Smooth muscle cell (in vitro differentiated cells): ENCODE measurements at regions not wholly inside any gene's neighbourhood (a gene's known extent, or its start where the extent isn't known, plus 50 kb on each side); places are given as distances from the start of the nearest gene placed in this dataset.

Experiments used
- DNase-seq: peaks from one replicate; lab custom pipeline; 2025; ENCODE audit not compliant: unreplicated experiment; lab: John Stamatoyannopoulos, UW
- H2AFZ ChIP-seq: fragments of 200-600 bp; sonication (generic); 2 replicates; pipeline ENCODE4 v1.6.0; 2016; ENCODE audit warnings: antibody characterized with exemption, low read depth, mild to moderate bottlenecking
- H3F3A ChIP-seq: fragments of 200-600 bp; sonication (generic); 2 replicates; pipeline ENCODE4 v1.6.0; 2017; ENCODE audit warnings: antibody characterized with exemption, low read depth
- H3K27ac ChIP-seq: fragments of 200-600 bp; sonication (generic); 2 replicates; pipeline ENCODE4 v1.5.1; 2016; ENCODE audit warnings: low read depth, mild to moderate bottlenecking
- H3K27me3 ChIP-seq: fragments of 200-600 bp; sonication (generic); 2 replicates; pipeline ENCODE4 v1.6.1; 2016; ENCODE audit warnings: low read depth, mild to moderate bottlenecking
- H3K36me3 ChIP-seq: fragments of 200-600 bp; sonication (generic); 2 replicates; pipeline ENCODE4 v1.5.1; 2016; ENCODE audit warnings: low read depth
- H3K4me1 ChIP-seq: fragments of 200-600 bp; sonication (generic); 2 replicates; pipeline ENCODE4 v1.5.1; 2016; ENCODE audit warnings: low read depth
- H3K4me2 ChIP-seq: fragments of 200-600 bp; sonication (generic); 2 replicates; pipeline ENCODE4 v1.6.0; 2016; ENCODE audit warnings: mild to moderate bottlenecking
- H3K4me3 ChIP-seq: fragments of 200-600 bp; sonication (generic); 2 replicates; pipeline ENCODE4 v1.5.1; 2016; ENCODE audit warnings: mild to moderate bottlenecking
- H3K79me2 ChIP-seq: fragments of 200-600 bp; sonication (generic); 2 replicates; pipeline ENCODE4 v1.6.0; 2016; ENCODE audit warnings: low read depth, mild to moderate bottlenecking
- H3K9ac ChIP-seq: fragments of 200-600 bp; sonication (generic); 2 replicates; pipeline ENCODE4 v1.6.0; 2016; ENCODE audit warnings: low read depth
- H3K9me3 ChIP-seq: fragments of 200-600 bp; sonication (generic); replicated peaks from 2 replicates; pipeline ENCODE4 v1.5.1; 2016; ENCODE audit warnings: low read depth
- H4K20me1 ChIP-seq: fragments of 200-600 bp; sonication (generic); 2 replicates; pipeline ENCODE4 v1.6.0; 2016; ENCODE audit warnings: low read depth
- WGBS: methylation state at CpG from one replicate; pipeline ENCODE4 v1.1.7; 2016; ENCODE audit warnings: low lambda C conversion rate; 5-methylcytosine and 5-hydroxymethylcytosine counted together
- TF ChIP-seq, protein P1 (sequence below): fragments of 200-600 bp; sonication (generic); IDR thresholded peaks from 2 replicates; pipeline ENCODE4 v1.5.1; 2017; ENCODE audit warnings: borderline replicate concordance, mild to moderate bottlenecking, antibody characterized with exemption; ENCODE audit not compliant: insufficient read depth, poor library complexity, severe bottlenecking

DNA sequence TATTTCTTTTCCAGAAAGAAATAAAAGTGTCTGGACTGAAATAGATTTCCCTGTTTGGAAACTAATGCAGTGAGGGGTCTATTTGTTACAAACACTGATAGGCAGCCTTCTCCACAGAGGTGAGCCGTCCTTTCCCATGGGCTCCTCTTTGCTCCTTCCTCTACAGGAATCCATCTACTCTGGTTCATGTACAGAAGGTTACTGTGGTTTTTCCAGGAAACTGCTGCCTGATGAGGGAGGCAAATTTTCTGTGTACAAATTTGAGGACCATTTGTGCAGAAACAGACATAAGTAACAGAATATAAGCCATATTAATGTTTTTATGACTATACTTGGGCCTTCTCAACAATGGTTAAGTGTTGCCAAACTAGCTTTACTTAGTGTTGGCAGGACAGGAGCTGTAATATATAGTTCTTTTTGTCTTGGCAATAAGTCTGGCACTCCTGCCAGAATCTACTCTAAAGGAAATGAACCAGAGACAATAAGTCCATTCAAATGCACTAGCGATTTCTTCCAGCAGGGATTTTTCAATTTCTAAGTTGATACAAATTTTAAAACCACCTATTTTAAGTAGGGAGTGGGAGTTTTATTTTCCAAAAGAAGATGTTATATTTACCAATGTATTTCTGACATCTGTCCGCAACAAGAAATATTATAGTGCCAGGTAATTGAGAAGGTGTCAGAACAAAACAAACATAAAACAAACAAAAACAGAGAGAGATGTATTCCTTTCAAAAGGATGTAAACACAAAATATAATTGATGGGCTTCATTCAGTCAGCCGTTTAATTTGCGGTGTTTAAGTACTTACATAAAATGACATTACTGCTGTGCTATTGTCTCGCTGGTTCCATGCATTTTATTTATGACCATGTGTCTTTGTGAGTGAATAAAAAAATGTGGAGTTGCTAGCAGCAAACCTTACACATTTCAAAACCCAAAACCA is 91.0 kb upstream of the NFE2L3 start:
- TF ChIP-seq, protein P1, sequence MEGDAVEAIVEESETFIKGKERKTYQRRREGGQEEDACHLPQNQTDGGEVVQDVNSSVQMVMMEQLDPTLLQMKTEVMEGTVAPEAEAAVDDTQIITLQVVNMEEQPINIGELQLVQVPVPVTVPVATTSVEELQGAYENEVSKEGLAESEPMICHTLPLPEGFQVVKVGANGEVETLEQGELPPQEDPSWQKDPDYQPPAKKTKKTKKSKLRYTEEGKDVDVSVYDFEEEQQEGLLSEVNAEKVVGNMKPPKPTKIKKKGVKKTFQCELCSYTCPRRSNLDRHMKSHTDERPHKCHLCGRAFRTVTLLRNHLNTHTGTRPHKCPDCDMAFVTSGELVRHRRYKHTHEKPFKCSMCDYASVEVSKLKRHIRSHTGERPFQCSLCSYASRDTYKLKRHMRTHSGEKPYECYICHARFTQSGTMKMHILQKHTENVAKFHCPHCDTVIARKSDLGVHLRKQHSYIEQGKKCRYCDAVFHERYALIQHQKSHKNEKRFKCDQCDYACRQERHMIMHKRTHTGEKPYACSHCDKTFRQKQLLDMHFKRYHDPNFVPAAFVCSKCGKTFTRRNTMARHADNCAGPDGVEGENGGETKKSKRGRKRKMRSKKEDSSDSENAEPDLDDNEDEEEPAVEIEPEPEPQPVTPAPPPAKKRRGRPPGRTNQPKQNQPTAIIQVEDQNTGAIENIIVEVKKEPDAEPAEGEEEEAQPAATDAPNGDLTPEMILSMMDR: no peak
- Histone ChIP-seq H3K79me2 (no peaks in the 10 kb centered on the region), H3K4me1 (no peaks in the 10 kb centered on the region), H2AFZ (no peak overlapping the region), H3K27ac (no peak overlapping the region), H3K36me3 (no peaks in the 10 kb centered on the region), H3K9me3 (no peaks in the 10 kb centered on the region), H3K4me3 (no peak overlapping the region), H3K4me2 (no peak overlapping the region), H4K20me1 (no peaks in the 10 kb centered on the region), H3F3A (no peaks in the 10 kb centered on the region), H3K9ac (no peak overlapping the region), H3K27me3 (no peaks in the 10 kb centered on the region)
- no peak for DNase-seq
- WGBS: 78% methylated on average over 6 of the region's 6 CpGs

DNA sequence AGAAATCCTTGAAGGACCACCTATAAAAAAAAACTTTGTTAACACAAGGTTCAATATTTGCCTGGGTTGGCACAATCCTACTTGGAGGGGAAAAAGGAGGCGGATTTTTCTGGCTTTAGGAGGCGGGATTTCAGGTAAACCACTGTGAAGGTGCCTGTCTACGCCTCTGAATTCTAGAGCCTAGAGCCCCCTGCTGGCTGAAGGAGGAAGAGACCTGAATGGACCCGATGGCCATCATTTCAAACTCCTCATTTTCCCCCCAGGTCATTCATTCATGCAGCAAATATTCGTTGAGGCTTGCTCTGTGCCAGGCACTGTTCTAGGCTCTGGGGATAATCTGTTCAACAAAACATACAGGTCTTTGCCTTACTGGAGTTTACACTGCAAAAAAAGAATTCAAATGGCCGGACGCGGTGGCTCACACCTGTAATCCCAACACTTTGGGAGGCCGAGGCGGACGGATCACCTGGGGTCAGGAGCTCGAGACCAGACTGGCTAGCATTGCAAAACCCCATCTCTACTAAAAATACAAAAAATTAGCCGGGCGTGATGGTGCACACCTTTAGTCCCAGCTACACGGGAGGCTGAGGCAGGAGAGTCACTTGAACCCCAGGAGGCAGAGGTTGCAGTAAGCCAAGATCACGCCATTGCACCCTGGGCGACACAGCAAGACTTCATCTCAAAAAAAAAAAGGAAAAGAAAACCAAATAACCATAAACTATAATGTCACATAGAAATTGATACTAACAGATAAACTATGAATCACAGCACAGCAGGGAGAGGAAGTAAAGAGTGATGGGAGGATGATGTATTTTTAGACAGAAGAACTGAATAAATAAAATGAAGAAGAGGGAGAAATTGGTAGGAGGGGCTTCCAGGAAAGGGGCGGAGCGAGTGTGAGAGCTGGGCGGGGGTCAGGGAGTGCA is 90.1 kb upstream of the NFE2L3 start:
- H2AFZ ChIP-seq: no peak overlapping the region
- WGBS: 67% methylated on average over 20 of the region's 20 CpGs
- TF ChIP-seq, protein P1: peak; percentile 78

DNA sequence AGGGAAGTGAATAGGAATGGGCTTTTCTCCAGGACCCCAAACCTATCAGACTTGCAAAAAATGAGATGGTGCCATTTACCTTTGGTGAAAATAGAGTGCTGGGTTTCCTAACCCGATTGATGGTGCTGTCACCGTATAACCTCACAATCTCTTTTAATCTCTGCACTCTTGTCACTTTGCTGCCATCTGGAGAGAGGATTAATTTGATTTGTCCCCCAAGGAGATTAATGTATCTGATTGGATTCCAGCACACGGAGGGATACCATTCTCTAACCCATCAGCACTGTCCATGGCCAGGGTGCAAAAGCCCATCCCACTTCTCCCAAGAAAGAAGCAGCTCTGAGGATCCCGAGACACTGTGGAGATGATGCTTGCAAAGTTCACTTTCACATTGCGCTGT is 86.3 kb upstream of the NFE2L3 start:
- Histone ChIP-seq H3K4me2 (no peak overlapping the region), H4K20me1 (no peaks in the 10 kb centered on the region), H2AFZ (no peak overlapping the region), H3K9me3 (no peaks in the 10 kb centered on the region), H3K27me3 (peaks cover 5% of the 10 kb centered on the region), H3K9ac (no peak overlapping the region), H3K4me3 (no peak overlapping the region), H3K79me2 (no peaks in the 10 kb centered on the region), H3F3A (no peaks in the 10 kb centered on the region), H3K36me3 (no peaks in the 10 kb centered on the region), H3K4me1 (no peaks in the 10 kb centered on the region), H3K27ac (no peak overlapping the region)
- 86% methylated on average over 5 of the region's 5 CpGs for WGBS
- TF ChIP-seq, protein P1: no peak
- no peak for DNase-seq

More for the DNA sequence above, 90.1 kb upstream of the NFE2L3 start:
- Histone ChIP-seq H3K27me3 (peaks cover 2% of the 10 kb centered on the region), H3K36me3 (no peaks in the 10 kb centered on the region), H3K4me3 (no peak overlapping the region), H3F3A (no peaks in the 10 kb centered on the region), H3K4me2 (no peak overlapping the region), H3K9ac (no peak overlapping the region), H3K27ac (no peak overlapping the region), H3K79me2 (no peaks in the 10 kb centered on the region), H3K4me1 (no peaks in the 10 kb centered on the region), H4K20me1 (no peaks in the 10 kb centered on the region), H3K9me3 (no peaks in the 10 kb centered on the region)
- peak; percentile 2 for DNase-seq
